Endometrium (tissue), 2 donors: ENCODE measurements at regions not wholly inside any gene's neighbourhood (a gene's known extent, or its start where the extent isn't known, plus 50 kb on each side); places are given as distances from the start of the nearest gene placed in this dataset.
"Not testable (repeated sequence)": the region's sequence is repeated elsewhere in the genome, so short reads cannot be mapped to it uniquely, and the experiment has no call there.

ENCODE experiments used
- FAIRE-seq: peaks from 2 replicates; lab custom pipeline; 2012; peaks lifted over from hg19 to GRCh38; lab: Jason Lieb, UNC
- donor health status: control.
- donor health status: control.

GRCh38 chr6:6748001-6748400 is 159.5 kb downstream of the LY86 start:
- FAIRE-seq, result no peak

GRCh38 chr6:6749702-6750491 is 161.4 kb downstream of the LY86 start:
- no peak for FAIRE-seq

GRCh38 chr6:6750594-6751265 is 162.2 kb downstream of the LY86 start:
- FAIRE-seq, result no peak

GRCh38 chr6:6751266-6751596 is 162.7 kb downstream of the LY86 start:
- no peak for FAIRE-seq

GRCh38 chr6:6751619-6752023 is 163.1 kb downstream of the LY86 start:
- FAIRE-seq, result no peak

- no peak for FAIRE-seq
Measured at GRCh38 chr6:6752129-6752528, 163.6 kb downstream of the LY86 start.

- FAIRE-seq, result no peak
Measured at GRCh38 chr6:6753301-6753700, 164.8 kb downstream of the LY86 start.

- no peak for FAIRE-seq
Measured at GRCh38 chr6:6756526-6756925, 168.0 kb downstream of the LY86 start.

- FAIRE-seq, result no peak
Measured at GRCh38 chr6:6758546-6758914, 170.0 kb downstream of the LY86 start.

GRCh38 chr6:6758915-6759654 is 170.6 kb downstream of the LY86 start:
- no peak for FAIRE-seq

GRCh38 chr6:6760002-6760401 is 171.5 kb downstream of the LY86 start:
- FAIRE-seq, result no peak

GRCh38 chr6:6762566-6762965 is 174.0 kb downstream of the LY86 start:
- not testable (repeated sequence) for FAIRE-seq

- no peak for FAIRE-seq
Measured at GRCh38 chr6:6764764-6765434, 176.4 kb downstream of the LY86 start.

GRCh38 chr6:6766230-6766905 is 177.8 kb downstream of the LY86 start:
- FAIRE-seq, result no peak

GRCh38 chr6:6769466-6769865 is 180.9 kb downstream of the LY86 start:
- no peak for FAIRE-seq

- no peak for FAIRE-seq
Measured at GRCh38 chr6:6771224-6771945, 182.9 kb downstream of the LY86 start.

GRCh38 chr6:6771964-6772363 is 183.4 kb downstream of the LY86 start:
- FAIRE-seq, result no peak

GRCh38 chr6:6772751-6773150 is 184.2 kb downstream of the LY86 start:
- no peak for FAIRE-seq

- no peak for FAIRE-seq
Measured at GRCh38 chr6:6775074-6775473, 186.6 kb downstream of the LY86 start.

- FAIRE-seq, result no peak
Measured at GRCh38 chr6:6780231-6780630, 191.7 kb downstream of the LY86 start.

- FAIRE-seq, result no peak
Measured at GRCh38 chr6:6781172-6781872, 192.8 kb downstream of the LY86 start.
